GM21717 (cell line): ENCODE measurements at regions not wholly inside any gene's neighbourhood (a gene's known extent, or its start where the extent isn't known, plus 50 kb on each side); places are given as distances from the start of the nearest gene placed in this dataset.
"Not testable (repeated sequence)": the region's sequence is repeated elsewhere in the genome, so short reads cannot be mapped to it uniquely, and the experiment has no call there.

ENCODE experiments used
- ATAC-seq: cut with Tn5 transposase; IDR thresholded peaks from one replicate; pipeline ENCODE4 v1.9.1; 2021; ENCODE audit warnings: mild to moderate bottlenecking, moderate library complexity; ENCODE audit not compliant: unreplicated experiment

GRCh38 chr6:14997507-14997906 is 248.4 kb upstream of the JARID2 start:
- ATAC-seq = no peak

DNA sequence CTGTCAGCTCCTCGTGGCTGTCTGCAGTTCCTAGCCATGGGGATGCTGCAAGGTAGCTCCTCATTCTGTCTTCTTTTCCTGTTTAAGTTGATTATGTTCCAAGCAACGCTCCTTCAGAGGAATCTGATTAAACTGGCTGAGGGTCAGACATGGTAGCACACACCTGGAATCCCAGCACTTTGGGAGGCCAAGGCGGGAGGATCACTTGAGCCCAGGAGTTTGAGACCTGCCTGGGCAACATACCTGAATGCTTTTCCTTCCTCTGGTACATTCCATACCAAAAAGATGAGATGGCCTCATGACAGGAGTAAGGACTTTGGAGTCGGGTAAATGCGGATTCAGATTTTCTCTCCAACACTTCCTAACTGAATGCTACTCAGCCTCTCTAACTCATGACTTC is 246.8 kb upstream of the JARID2 start:
- no peak for ATAC-seq

DNA sequence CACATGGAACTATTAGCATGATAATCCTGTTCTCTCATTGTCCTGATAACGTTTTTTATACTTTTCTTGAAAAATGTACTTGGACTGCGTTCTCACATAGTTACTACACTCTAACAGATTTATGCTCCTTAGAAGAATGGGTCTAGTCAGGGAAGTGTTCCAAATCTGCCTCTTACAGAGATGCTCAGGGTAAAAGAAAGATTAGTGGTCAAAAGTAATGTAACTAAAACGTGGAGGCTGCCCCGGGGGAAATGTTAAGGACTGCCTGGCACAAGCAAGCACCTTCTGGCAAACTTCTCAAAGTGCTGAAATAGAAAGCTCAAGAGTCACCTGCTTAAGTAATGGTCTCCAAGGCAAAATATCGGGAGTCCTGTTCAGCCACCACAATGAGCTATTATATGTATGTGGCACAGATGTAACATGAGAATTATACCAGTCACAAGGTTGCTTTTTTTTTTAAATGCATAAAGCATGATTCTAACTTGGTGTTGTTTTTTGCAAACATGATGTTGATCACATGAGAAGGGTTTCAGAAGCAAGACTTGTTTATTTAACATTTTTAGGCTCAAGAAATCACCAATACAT is 244.5 kb upstream of the JARID2 start:
- ATAC-seq = no peak

DNA sequence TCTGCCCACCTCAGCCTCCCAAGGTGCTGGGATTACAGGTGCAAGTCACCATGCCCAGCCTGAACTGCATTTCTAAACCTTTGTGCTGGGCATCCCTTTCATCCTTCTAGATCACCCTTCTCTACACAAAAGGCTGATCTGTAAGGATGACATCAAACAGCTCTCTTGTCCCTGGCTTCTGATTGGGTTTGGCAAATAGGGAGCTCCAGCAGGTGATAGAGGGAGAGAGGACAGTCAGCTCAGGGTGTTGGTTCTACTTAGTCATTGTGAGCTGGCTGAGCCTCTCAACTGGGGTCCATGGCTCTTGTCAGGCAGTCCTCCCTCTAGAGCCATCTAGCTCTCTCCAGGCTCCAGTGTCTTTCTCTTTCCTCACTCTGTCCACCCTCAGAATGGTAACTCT is 237.6 kb upstream of the JARID2 start:
- no peak for ATAC-seq

DNA sequence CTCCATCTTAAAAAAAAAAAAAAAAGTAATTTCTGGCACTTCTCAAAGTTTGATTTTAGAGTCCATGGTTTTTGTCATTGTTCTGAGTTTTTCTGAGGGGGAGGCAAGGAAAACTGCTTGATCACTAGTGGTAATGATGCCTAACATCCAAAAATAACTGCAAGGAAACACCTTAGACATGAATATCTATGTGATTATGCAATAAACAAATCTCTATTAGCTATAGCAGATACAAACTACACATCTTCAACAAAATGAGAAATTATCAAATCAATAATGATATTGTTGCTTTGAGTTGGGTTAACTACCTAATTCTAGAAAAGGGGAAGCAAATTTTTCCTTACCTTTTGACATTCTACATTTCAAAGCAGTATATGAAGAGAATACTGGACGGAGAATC is 230.9 kb upstream of the JARID2 start:
- no peak for ATAC-seq

DNA sequence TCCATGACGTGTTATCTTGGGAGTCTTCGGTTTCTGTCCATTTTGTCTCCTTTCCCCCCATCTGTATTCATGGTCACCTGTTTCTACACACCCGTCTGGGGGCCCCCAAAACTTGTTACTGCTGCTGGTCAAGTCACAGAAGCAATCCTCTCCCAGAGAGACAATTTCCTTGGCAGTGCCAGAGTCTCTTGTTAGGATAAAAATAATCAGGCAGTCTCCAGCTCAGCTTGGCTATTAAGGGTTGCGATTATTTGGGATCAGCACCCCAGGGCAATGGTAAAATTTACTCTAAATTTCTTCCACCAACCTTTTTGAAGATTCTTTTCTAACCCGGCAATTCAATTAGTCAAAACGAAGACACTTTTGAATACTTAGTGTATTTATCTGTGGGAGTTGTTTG is 229.1 kb upstream of the JARID2 start:
- no peak for ATAC-seq

DNA sequence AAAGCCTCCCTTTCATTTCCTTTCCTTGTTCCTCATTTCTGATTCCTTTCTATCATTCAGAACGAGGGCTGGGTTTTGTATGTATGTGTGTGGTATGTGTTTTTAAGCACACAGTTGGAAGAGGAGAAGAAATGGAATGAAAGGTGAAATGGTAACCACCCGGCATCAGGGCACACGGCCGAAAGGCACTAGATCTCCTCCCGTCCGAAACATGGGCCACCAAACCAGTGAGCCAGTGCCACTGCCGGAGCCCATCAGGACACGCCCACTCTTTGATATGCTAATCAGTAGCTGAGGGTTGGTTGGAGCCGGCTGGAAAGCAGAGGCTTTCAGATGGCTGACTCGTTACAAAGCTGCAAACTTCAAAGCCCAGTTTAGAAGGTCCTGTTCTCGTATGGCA is 228.6 kb upstream of the JARID2 start:
- ATAC-seq = no peak

DNA sequence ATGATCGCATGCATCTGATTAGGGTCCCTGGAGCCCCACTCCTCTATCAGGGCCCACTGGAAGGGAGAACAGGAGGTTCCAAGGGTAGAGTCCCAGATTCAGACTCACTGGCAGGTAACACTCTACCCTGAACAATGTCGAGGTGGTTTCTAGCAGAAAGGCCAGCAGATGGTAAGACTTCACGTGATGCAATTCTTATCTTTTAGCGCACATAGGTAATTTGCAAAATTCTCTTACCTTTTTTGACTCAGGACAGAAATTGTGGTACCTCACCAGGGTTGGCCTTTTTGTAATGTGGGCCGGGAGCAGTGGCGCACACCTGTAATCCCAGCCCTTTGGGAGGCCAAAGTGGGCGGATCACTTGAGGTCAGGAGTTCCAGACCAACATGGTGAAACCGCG is 228.1 kb upstream of the JARID2 start:
- ATAC-seq = no peak

DNA sequence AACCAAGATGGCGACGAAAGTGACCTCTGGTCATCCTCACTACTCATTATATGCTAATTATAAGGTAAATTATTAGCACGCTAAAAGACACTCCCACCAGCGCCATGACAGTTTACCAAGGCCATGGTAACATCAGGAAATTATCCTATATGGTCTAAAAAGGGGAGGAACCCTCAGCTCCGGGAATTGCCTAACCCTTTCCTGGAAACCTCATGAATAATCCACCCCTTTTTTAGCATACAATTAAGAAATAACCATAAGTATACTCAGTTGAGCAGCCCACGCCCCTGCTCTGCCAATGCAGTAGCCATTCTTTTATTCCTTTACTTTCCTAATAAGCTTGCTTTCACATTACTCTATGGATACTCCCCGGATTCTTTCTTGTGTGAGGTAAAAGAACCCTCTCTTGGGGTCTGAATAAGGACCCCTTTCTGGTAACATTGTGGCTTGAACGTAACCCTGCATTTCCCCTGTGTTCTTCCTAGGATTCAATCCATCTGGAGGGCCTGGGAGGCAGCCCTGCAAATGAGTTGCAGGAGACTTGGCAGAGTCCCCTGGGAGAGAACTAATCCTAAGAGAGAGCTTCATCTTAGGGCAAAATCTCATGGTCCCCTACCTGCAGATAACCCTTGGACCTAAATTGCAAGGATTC is 225.6 kb upstream of the JARID2 start:
- ATAC-seq = no peak

- no peak for ATAC-seq
These were observed 224.8 kb upstream of the JARID2 start for GRCh38 chr6:15021074-15021473.

GRCh38 chr6:15023018-15023417 is 222.9 kb upstream of the JARID2 start:
- ATAC-seq = not testable (repeated sequence)

DNA sequence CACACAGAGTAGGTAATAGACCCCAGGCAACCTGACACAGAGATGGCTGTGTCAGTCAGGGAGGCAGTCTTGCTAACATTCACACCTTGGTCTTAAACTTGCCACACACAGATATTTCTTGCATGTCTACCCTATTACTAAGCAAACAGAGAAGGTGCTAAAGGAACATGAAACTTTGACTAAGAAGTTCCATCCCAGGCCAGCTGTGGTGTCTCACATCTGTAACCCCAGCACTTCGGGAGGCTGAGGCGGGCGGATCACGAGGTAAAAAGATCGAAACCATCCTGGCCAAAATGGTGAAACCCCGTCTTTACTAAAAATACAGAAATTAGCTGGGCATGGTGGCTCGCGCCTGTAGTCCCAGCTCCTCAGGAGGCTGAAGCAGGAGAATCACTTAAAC is 222.4 kb upstream of the JARID2 start:
- peak; percentile 92 for ATAC-seq

DNA sequence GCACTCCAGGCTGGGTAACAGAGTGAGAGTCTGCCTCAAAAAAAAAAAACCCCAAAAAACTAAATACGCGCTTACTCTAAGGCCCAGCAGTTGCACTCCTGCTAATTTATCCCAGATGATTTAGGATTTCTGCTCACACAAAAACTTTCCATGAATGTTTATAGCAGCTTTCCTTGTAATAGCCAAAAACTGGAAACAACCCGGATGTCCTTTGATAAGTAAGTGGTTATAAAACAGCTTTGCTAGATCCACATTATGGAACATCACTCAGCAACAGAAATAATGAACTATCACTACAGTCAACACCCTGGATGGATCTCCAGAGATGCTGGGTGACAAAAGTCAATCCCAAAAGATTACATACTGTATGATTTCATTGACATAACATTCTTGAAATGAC is 220.4 kb upstream of the JARID2 start:
- no peak for ATAC-seq

- no peak for ATAC-seq
These were observed 219.0 kb upstream of the JARID2 start for GRCh38 chr6:15026832-15027231.

GRCh38 chr6:15027472-15027871 is 218.4 kb upstream of the JARID2 start:
- ATAC-seq = no peak

GRCh38 chr6:15032015-15032414 is 213.9 kb upstream of the JARID2 start:
- no peak for ATAC-seq

DNA sequence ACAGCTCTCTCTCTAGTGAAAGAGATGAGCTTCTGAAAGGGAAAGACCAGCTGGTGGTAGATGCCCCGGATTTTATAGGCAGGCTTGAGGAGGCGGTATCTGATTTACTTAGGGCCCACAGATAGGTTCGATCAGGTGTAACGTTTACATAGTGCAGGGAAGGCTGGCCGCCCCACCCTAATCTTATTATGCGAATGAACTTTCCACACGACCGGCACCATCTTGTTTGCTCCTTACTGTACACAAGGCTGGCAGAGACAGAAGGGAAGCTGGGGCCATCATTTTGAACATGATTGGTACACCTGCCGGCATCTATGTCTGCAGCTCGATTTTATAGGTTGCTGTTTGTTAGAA is 212.0 kb upstream of the JARID2 start:
- ATAC-seq = no peak

DNA sequence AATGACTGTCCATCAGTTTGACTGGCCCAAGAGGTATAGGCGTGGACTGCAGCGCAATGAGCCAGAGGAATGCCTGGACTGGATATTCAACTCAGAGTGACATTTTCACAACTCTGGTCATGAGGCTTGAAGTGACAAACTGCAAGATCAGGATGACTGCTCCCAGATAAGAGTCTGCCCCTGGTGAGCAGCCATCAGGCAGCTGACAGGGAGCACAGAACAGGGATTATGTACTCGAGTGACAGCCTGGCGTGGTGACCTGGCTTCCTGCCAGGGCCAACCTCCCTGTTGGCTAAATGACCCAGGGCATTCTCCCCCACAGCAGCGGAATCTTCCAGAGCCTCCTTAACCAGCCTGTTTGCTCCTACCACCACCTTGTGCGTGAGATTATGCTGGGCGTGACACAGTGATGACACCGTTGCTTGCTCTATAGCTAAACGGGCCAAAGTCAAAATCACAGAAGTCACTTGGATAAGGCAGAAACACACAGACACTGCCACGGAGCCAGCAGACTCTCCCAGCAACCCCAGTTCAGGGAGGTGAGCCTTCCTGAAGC is 209.1 kb upstream of the JARID2 start:
- ATAC-seq = no peak

DNA sequence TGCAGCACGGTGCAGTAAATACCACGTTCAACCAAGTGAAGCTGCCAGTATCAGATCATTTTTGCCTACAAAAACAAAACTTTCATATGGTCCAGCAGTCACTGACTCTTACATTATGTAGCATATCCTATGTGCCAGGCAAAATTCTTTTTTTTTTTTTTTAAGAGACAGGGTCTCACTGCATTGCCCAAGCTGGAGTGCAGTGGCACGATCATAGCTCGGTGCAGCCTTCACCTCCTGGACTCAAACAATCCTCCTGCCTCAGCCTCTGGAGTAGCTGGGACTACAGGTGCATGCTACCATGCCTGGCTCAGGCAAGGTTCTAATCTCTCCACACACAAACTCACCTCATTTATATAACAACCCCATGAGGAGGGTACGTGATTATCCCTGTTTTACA is 208.6 kb upstream of the JARID2 start:
- no peak for ATAC-seq

- no peak for ATAC-seq
These were observed 207.7 kb upstream of the JARID2 start for GRCh38 chr6:15038013-15038791.

DNA sequence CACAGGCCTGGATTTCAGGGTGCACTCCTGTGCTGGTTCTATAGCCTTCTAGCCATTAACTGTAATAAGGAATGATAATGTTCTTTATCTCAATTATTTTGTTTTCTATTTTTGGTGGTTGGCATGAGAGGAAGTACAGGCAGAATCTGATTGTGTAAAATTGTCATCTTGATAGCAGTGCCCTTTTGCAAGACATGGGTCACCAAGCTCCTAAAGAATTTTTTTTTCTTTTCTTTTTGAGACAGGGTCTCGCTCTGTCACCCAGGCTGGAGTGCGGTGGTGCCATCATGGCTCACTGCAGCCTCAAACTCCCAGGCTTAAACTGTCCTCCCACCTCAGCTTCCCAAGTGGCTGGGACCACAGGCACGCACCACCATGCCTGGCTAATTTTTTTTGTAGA is 206.7 kb upstream of the JARID2 start:
- ATAC-seq = no peak

DNA sequence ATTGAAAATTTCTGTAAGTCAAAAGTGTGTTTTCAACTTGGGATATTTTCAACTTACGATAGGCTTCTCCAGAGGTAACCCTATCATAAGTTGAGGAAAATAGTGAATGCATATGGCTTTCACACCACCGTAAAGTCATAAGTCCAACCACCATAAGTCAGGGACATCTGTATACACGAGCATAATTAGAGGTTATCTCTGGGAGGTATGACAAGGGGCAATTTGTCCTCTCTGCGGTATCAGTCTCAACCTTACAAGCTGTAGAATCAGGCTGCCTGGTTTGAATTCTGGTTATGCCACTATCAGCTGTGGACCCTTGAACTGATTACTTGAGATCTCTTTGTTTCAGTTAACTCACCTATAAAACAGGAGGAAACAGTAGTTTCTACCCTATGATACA is 202.9 kb upstream of the JARID2 start:
- no peak for ATAC-seq
